Activated CD8-positive, alpha-beta memory T cell treated with anti-CD3 and anti-CD28 coated beads for 48 hours (primary cell): ENCODE measurements at regions not wholly inside any gene's neighbourhood (a gene's known extent, or its start where the extent isn't known, plus 50 kb on each side); places are given as distances from the start of the nearest gene placed in this dataset.

Experiments
- DNase-seq, 3 experiments: peaks; one replicate each; pipeline ENCODE4 v3.0.0-alpha.2; 2020; ENCODE audit warnings: low read depth in 2 of 3, low spot score in 2 of 3

DNA sequence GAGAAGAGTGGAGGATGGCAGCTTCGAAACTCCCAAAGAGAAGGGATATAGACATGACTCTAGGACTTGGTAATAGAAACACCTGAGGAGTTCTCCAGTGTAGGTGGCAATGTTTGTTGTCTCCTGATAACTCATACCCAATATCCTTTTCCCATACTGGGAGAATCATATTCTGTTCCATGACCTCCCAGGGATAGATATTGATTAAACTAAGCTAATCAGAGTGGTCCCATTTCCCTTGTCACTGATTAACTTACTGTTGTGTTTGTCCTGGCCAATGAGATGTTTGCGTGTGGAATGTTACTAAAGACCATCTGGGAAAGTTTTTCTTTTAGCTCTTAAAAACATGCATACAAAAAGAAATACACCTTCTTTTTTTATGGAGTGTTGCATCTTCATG lies 85.6 kb downstream of the RPL22L1 start:
- DNase-seq, result no peak

DNA sequence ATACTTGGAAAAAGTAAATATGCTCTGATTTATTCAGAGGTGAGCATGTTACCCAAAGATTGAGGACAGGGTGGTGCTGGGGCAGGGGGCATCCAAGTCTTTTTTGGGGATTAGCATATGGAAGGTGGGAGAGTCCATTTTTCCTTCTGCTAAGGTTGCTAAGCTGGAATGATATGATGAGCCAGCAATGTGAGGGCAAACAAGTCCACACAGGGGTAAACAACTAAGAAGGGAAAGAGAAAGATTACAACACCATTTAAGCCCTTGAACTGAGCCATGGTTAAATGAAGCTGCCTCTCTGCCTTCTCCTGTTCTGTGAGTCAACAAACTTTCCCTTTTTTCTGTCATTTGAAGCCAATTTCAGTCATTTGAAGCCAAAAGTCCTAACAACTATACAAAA lies 89.0 kb downstream of the RPL22L1 start:
- DNase-seq, result no peak

DNA sequence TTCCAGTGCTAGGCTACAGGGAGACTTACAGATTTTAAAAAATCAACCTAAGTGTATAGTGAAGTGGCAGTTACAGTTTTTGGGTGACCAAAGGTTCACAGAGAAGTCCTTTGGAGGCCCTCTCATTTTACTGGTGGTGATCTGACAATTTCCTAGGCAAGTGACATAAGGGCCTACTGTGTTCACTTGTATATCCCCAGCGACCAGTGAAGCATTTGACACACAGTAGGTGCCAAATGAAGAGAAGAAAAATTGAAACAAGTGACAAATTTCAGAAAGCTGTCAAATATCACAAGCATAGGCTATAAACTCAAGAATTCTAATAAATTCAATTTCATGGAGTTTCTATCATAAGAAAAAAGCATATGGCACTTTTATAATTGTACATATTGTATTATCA lies 89.5 kb downstream of the RPL22L1 start:
- DNase-seq, result no peak

DNA sequence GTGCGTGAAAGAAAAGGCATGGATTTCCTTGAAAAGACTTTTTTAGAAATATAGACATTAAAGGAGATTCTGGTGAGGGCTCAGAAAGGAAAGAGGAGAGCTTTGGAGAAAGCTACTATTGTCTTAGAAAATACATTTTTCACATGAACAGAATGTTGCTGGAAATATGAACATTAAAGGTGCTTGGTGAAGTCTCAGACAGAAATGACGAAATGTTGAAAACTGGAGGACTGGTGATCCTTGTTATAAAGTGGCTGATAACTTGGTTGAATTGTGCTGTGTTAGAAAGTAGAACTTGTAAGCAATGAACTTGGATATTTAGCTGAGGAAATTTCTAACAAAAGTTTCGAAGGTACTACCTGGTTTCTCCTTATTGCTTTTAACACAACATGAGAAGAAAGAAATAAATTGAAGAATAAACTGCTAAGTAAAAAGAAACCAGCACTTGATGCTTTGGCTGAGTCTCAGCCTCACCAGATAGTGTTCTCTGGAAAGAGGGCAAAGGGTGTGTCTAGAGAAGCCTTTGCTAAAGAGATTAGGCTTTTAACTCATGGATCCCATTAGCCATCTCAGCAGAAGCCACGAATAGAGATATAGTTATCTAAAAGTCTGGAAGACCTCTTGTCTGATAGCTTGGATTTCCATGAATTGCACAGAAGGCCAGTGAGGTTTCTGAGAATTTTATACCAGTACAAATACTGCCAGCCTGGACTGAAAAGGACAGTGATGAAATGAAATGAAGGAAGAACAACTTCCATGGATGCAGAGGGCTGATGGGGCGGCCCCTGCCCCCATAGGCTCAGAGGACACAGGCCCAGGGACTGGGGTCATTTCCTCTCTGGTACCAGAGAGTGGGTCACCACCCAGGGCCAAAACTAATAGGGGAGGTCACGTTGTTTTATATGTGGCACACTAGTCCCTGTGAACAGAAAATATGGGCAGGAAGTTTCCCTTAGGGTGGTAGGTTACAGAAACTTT lies 91.5 kb downstream of the RPL22L1 start:
- DNase-seq, result no peak

DNA sequence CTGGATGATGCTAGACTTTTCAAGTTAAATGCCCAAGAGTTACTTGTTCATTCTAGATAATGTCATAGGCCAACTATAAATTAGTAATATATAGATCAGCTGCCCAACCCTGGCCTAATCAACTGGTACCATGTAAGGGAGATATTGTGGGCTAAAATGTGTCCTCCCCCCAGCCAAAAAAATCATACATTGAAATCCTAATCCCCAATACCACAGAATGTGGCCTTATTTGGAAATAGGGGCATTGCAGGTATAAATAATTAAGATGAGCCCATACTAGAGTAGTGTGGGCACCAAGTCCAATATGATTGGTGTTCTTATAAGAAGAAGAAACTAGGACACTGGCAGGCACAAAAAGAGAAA lies 92.5 kb downstream of the RPL22L1 start:
- DNase-seq, result no peak

DNA sequence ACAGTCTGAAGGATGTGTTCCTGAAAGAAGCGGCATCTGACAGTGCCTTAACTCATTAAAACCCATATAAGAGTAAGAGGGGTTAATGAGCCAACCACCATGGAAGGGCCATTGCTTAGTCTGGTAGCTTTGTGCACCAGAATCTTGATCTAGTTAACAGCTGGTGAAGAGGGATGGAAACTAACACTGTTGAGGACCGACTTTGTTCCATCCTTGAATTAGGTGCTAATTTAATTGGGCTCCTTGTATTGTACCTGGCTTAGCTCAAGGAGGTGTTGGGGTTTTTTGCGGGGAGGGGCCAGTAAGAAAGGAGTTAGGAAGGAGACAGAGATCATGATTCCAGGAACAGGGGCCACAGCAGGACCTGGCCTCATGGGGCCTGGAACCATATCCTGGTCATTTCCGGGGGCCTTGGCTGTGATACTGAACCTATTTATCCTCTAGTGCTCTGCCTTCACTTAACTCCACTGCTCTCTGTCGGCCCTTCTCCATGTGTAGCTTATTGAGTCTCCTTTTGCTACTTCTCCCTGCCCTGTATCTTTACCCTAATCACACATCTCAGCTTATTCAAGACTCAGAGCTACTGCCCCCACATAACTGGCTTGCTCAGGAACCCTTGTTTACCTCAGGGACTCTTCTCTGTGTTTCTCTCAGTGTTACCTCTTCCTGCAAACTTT lies 93.0 kb downstream of the RPL22L1 start:
- no peak for DNase-seq

DNA sequence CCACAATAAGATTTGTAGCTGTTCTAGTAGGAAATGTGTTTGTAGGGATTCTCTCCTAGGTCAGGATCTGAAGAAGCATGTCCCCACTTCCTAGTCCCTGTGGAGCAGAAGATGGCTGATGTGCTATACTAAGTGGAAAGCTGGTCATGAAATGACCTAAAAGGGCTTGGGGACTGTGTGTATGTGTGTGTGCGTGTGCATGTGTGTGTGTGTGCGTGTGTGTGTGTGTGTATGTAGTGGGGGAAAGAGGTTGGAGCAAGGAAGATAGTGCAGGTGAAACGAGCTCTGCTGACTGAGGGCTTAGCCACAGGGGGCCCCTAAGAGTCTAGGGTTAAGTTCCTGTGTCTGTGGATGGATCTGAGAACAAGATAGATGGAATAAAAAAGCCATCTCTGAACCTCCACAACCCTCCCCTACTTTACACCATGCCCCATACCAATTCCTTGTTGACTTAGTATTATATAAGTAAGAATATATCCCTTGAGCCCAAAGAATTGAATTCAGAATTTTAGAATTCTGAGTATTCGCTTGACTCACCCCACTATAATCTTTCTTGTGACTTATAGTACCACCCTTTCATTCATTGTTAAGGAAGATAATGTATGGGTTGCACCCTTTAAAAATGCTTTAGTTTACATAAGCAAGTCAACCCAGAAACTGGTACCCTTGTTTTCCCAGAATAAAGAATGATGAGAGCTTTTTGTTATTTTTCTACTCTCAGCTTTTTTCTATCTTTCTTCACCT lies 96.1 kb downstream of the RPL22L1 start:
- no peak for DNase-seq

DNA sequence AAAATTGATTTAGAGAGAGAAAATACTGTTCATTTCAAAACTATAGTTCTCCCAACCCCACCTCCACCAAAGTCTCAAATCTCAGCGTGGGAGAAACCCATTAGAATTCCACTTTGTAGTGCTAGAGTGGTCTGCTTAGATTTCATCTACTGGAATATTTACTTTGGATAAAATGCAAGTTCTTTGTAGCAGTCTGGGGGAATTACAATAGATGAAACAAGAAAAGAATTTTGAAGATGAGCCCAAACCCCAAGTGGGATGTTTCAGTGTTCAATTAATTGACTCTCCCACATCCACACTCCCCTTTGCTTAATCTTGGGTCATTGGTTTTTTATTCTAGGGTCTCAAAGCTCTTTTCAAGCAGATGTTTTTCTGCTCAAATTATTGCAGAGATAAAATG lies 97.8 kb downstream of the RPL22L1 start:
- no peak for DNase-seq

DNA sequence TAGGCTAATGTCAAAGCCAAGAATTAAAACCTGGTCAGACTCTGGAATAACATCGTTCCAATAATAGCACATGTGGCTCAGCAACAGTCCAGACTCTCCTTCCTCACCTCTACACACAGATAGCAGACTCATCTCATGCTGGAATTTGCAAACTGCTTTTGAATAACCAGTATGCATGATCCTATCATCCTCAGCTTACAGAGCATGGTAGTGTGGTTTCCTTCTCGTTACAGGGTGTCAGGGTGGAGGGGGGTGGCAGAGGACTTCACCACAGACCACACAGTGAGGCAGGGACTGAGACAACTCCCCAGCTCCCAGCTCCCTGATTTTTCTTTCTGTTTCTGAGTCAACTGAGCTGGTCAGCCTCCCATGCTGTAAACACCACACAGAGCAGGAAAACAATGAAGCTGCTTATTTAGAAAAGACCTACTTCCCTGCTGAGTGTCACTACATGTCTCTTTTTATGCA lies 101.6 kb downstream of the RPL22L1 start:
- DNase-seq, result no peak

DNA sequence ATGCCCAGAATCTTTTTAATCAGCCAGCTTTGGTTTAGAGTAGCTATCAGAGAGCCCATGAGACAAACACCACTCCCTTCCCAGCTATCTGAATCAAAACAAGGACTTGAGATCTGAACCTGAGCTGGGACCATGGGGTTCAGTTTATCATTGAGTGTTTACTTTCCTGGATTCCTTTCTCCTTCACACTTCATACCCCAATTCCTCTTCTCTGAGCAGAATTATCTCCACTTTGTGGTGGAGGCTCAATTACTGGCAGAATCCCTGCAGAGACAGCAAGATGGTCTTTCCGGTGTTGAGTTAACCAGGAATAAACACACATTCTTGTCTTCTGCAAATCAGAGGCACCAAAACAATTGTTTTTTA lies 102.4 kb downstream of the RPL22L1 start:
- no peak for DNase-seq

DNA sequence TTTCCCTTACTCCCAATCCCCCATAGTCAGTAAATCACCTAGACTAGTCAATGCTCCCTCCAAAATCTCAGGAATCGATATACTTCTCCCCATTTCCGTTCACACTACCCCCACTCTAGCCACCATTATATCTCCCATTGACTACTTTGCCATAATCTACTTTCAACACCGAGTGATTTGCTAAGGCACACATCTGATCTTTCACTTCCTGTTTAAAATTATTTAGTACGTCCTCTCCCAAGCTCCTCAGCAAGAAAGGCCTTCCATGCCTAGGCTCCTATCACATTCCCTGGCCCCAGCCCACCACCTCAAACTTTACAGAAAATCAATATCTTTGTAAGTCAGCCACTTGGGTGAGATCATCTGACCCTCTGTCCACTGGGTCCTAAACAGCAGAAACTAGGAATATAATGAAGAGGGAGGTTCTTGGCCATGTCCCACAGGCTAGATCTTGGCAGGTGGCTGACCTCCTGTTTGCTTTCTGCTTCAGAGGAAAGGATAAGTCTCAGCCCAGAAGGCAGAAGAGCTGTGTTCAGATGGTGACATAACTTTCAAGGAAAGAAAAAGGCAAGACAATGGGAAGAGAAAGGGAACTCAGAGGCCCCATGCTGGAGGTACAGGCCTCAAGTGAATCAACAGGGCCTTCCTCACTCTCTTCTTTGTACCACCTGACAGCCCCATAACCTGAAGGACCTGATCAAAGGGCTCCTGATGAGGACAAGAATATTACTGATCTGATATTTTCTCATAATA lies 103.0 kb downstream of the RPL22L1 start:
- no peak for DNase-seq

DNA sequence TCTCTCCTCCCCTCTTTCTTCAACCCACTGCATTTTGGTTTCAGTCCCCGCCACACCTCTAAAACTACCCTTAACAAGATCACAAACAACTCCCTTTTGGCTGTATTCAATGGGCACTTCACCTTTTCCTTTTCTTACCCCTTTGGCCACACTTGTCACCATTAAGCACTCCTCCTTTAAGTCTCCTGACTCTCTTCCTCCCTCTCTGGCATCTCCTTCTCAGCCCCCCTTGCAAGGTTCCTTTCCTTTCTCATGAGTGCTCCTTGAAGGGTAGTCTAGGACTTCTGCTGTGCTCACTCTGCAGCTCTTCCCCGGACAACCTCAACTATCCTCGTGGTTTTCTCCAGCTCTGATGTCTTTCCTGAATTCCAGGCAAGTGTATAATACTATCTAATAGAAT lies 103.7 kb downstream of the RPL22L1 start:
- DNase-seq, result no peak

DNA sequence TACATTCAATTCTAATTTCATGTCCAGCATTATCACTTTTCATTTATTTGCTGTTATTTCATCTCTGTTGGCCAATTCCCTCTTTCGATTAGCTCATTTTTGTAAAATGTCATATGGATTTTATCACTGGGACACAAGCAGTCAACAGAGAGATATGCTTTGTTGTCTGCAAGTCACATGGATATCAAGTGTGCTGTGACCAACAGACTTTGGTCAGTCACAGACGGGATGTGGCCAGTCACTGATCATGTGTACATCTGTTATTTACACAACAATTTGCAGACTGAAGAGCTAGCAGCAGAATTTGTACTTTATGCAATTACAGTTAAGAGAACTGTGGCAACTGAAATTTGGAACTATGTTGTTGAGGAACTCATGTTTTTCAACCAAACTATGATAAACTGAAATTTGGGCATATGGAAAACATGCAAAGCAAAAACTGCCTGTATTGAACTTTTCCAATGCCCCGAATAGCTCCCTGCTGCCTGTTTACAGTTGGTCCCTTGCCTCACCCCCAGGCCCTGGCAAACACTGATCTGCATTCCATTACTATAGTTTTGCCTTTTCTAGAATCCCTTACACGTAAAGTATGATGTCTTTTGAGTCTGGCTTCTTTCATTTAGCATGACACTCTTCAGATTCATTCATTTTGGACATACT lies 104.4 kb downstream of the RPL22L1 start:
- DNase-seq, result no peak

DNA sequence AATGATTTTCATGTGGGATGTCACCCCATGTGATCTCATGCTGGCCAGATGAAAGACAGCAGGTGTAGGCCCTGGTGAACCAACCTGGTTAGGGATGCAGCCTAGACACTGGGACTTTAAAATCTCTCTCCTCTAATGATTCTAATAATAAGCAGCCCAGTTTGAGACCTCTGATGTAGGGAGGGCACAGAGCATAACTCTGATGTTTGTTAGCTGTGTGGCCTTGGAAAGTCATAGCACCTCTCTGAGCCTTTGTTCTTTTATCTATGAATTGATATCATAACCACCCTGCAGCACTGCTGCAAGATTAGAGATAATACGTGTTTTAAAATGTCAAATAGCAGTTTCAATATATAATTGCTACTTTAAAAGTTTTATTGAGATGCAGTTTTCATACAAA lies 106.0 kb downstream of the RPL22L1 start:
- DNase-seq, result no peak

DNA sequence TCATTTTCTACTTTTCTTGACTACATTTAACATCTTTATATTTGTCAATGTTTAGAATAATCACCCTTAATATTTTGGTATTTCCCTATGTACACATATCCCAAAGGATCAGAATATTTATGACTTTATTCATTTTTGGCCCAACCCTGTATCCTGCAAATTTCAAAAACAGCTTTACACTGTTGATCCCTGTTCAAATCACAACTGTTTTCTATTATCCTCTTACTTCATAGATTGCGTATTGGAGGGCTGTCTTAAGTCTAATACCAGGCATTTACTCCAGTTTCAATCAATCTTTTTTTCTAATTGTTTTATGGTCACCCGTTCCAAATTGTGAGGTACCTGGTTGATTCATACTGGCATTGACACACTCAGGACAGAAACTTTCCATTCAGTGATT lies 107.9 kb downstream of the RPL22L1 start:
- no peak for DNase-seq

DNA sequence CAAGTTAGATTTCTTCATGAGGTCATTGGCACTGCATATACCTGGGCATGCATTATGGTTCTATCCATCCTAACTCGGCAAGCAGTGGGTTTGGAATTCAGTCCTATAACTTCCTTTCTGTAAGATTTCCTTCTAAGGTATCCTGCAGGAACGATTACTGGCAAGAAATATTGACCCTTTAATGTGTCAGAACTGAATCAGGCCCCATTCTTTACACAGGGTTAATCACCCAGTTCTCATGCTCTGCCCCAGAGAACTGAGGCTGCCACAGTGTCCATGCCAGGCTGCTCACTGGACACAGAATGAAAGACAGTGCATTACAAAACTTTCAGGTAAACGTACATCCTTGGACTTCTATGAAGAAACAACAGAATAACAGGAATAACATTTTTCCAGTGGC lies 108.9 kb downstream of the RPL22L1 start:
- DNase-seq, result no peak

DNA sequence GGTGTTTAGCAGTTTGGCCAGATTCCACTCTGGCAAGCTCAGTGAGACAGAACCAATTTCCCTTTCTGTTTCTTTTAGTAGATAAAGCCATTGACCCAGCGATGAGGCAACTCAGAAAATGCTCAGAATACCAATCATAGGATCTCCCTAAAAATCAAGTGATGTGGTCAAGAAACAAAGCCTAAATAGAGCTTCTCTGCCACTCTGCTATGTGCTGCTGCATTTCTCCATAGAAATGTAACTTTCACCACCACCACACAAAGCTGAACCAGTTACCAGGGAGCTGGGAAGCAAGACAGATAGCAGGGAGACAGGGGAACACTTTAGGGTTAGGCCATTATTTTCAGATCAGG lies 109.8 kb downstream of the RPL22L1 start:
- DNase-seq, result no peak

DNA sequence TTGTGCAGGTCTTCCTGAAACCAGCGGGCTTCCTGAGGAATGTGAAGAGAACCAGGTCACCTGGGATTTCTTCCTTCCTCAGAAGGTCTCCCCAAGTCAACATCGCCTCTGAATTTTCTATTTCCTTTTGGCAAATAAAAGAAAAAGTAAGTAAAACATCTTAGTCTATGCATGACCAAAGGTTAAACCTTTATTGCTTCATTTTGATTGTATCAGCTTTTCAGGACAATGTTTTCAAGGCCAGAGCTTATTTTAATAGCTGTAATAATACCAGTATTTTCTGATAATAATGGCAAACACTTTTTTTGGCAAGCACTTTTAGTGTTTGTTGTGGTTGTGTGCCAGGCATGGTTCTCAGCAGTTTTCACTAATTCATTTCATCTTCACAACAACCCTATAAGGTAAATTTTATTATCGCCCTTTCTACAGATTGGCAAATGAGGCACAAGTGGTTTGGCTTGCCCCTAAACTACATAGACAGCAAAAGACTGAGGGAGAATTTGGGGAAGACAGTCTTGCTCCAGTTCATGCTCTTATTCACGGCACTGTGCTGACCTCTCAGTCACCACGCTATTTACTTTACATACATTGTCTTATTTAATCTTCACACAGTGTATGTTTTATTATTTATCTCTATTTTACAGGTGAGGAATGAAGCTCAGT lies 110.4 kb downstream of the RPL22L1 start:
- DNase-seq, result no peak

DNA sequence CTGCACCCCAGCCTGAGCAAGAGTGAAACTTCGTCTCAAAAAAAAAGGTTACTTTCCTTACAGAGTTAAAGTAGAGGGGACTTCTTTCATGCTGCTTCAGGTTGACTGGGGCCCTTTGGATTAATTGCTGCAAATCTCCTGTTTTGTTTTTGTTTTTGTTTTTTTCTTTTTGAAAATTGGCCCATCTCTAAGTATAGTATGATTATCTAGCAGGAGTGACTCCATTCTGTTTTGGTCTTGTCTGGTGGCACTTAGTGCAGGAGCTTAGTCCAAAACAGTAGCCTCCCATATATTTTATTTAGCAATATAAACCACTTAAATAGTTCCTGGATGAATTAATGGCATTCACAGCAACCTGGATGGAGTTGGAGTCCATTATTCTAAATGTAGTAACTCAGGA lies 113.0 kb downstream of the RPL22L1 start:
- no peak for DNase-seq

DNA sequence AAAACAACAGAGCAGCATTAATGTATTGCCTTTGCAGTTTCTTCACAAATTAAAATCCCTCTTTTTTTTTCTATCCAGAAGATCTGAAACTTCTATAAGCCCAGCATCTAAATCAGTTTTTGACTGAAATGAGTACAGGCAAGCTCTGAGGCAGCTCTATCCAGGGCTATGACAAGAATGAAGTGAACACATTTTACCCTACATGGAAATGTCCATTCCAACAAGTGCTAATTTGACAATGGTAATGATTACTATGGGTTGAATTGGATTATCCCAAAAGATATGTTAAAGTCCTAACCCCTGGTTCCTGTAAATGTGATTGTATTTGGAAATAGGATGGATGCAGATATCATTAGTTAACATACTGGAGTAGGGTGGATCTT lies 115.7 kb downstream of the RPL22L1 start:
- no peak for DNase-seq
